T47D (cell line): ENCODE measurements at regions not wholly inside any gene's neighbourhood (a gene's known extent, or its start where the extent isn't known, plus 50 kb on each side); places are given as distances from the start of the nearest gene placed in this dataset.

Experiments
- DNase-seq, 2 experiments: peaks; one replicate each; pipeline versions ENCODE4 v3.0.0 to v3.0.0-alpha.2; 2011 to 2012; ENCODE audit warnings: low read depth in 1 of 2, low spot score in 1 of 2
- JUND ChIP-seq: IDR thresholded peaks from 2 replicates; pipeline ENCODE4 v1.6.1; 2012; ENCODE audit warnings: low read depth
- in situ Hi-C: cut with HindIII; loops from 2 replicates; pipeline ENCODE4 v1.10.0; 2016; ENCODE audit warnings: low sequenced_read_pairs, low pct_unique_long_range_greater_than_20kb

DNA sequence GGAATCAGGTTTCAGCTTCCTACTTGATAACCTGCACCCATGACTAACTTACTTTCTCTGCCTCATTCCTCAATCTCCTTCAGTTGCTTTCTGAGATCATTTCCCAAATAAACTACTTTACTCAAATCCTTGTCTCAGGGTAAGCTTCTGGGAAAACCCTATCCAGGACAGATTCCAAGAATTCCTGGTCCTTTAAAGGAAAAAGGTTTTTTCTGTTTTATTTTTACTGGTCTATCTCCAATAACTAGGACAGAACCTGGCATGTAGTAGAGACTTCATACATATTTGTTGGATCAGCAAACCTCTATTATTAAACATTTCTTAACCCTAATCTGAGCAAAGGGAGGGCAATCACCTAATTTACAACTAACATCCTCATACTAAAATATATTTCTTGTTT lies 910.5 kb upstream of the CHORDC1 start:
- DNase-seq = no peak
- no peak for TF ChIP-seq JUND
- in situ Hi-C loops = no loop called here

- DNase-seq = no peak
- no peak for TF ChIP-seq JUND
- in situ Hi-C loops = no loop called here
Measured at GRCh38 chr11:91129596-91129995, 906.7 kb upstream of the CHORDC1 start.

- in situ Hi-C loops = no loop called here
- no peak for DNase-seq
- no peak for TF ChIP-seq JUND
Measured at GRCh38 chr11:91124363-91124762, 901.5 kb upstream of the CHORDC1 start.

DNA sequence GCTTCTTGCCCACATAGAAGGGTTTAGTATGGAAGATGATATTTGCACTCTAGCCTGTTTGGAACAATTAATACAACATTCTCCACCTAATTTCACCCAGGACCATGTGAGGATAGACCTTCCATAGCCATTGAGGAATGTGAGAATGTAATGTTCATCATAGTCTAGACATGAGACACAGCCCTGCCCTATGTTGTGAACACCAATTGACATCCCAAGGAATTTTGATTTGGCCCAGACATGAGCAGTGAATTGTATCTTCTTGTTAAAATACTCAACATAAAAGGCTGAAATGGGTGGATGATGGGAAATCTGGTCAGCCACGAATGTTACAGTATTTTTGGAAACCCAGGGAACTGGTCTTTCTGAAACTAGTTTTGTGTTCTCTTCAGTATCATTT lies 892.3 kb upstream of the CHORDC1 start:
- no peak for DNase-seq
- TF ChIP-seq JUND = no peak
- in situ Hi-C loops = no loop called here

DNA sequence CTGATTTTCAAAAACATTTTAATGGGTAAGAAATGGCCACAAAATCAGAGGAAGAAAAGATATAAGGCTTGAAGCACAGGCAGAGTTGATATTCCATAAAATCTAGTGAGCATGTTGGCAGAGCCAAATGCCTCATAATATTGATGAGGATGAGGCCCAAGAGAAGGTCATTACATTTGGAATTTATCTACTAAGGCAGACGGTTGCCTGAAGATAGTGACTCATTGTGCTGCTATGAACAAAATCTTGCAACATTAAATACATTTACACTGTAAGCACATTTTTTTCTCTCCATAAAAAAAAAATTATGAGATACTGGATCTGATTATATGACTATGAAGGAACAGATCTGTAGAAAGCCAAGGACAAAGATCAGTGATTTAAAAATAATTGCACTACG lies 881.4 kb upstream of the CHORDC1 start:
- in situ Hi-C loops = no loop called here
- TF ChIP-seq JUND = peak; percentile 95
- DNase-seq = peak in 1 of 2 experiments; percentile 9

DNA sequence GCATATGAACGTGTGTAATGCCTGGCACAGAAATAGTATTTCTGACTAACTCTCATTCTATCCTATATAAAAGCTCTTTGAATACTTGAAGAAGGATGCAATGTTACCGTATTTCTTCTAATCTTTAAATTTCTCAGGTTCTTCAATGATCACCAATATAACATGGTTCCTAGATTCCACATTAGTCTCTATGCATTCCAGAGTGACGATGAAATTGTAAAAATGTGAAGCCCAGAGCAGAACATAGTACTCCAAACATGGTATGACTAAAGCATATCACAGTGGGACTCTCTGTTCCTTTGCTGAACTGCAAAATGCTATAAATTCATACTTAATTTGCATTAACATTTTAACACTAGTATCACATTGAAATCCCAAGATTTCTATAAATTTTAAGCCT lies 877.6 kb upstream of the CHORDC1 start:
- in situ Hi-C loops = no loop called here
- TF ChIP-seq JUND = no peak
- no peak for DNase-seq

GRCh38 chr11:91097083-91097482 lies 874.2 kb upstream of the CHORDC1 start:
- TF ChIP-seq JUND = no peak
- DNase-seq = no peak
- in situ Hi-C loops = no loop called here

GRCh38 chr11:91093141-91093540 lies 870.3 kb upstream of the CHORDC1 start:
- in situ Hi-C loops = no loop called here
- TF ChIP-seq JUND = no peak
- no peak for DNase-seq

- TF ChIP-seq JUND = no peak
- DNase-seq = no peak
- in situ Hi-C loops = no loop called here
Measured at GRCh38 chr11:91091563-91091962, 868.7 kb upstream of the CHORDC1 start.

DNA sequence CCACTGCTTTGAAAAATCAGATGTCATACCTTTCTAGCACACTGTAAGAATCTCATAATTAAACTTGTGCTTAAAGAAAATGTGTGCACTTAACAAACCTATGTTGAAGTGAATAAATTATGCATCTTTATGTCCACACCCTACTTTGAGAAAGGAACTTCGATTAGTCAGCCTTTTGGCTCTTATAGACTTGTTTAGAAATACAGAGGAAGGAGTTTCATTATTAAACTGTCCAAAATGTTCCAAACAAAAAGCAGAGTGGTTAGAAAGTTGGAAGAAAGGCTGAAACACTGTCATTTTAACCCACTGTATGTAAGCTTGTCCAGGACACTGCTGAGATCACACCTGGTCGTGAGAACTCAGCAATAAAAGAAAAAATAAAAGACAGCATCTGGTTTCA lies 863.2 kb upstream of the CHORDC1 start:
- no peak for DNase-seq
- no peak for TF ChIP-seq JUND
- in situ Hi-C loops = no loop called here

GRCh38 chr11:91082255-91082654 lies 859.4 kb upstream of the CHORDC1 start:
- DNase-seq = no peak
- no peak for TF ChIP-seq JUND
- in situ Hi-C loops = no loop called here

- no peak for TF ChIP-seq JUND
- in situ Hi-C loops = no loop called here
- no peak for DNase-seq
Measured at GRCh38 chr11:91081440-91082043, 858.7 kb upstream of the CHORDC1 start.

DNA sequence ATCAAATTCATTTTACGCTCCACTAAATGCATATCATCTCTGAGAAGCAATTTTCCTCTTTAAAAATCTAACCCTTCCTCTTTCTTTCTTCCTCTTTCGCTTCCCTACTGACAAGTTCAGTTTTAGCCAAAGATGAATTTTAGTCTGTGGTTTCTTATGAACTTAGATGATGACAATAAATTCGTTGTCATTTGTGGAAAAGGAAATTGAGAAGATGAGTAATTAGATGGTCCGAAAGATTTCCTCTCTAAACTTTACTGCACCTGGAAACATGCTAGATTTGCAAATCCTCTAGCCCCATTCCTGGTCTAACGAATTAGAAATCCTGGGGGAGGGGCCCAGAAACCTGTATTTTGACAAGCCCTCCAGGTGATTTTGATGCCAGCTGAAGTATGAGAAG lies 855.4 kb upstream of the CHORDC1 start:
- DNase-seq = no peak
- no peak for TF ChIP-seq JUND
- in situ Hi-C loops = no loop called here

- DNase-seq = no peak
- TF ChIP-seq JUND = no peak
- in situ Hi-C loops = no loop called here
Measured at GRCh38 chr11:91075032-91075695, 852.3 kb upstream of the CHORDC1 start.
